Muscle layer of duodenum (tissue), 2 donors: ENCODE measurements at regions not wholly inside any gene's neighbourhood (a gene's known extent, or its start where the extent isn't known, plus 50 kb on each side); places are given as distances from the start of the nearest gene placed in this dataset.
"Not testable (repeated sequence)": the region's sequence is repeated elsewhere in the genome, so short reads cannot be mapped to it uniquely, and the experiment has no call there.

Experiments
- H3K27ac ChIP-seq: one replicate; pipeline ENCODE4 v1.7.0; 2013; ENCODE audit warnings: mild to moderate bottlenecking, low read length
- H3K27me3 ChIP-seq: one replicate; pipeline ENCODE4 v1.7.0; 2013; ENCODE audit warnings: low read depth, mild to moderate bottlenecking, control low read depth, low read length
- H3K36me3 ChIP-seq, 2 donors: one replicate each; pipeline ENCODE4 v1.7.0; 2013; ENCODE audit warnings: low read length in 2 of 2, control low read depth in 1 of 2, mild to moderate bottlenecking in 1 of 2; ENCODE audit not compliant: insufficient read depth in 2 of 2, control insufficient read depth in 1 of 2
- H3K4me1 ChIP-seq, 2 donors: one replicate each; pipeline ENCODE4 v1.7.0; 2013; ENCODE audit warnings: low read length in 2 of 2, mild to moderate bottlenecking in 2 of 2, control low read depth in 1 of 2, moderate library complexity in 1 of 2; ENCODE audit not compliant: insufficient read depth in 2 of 2, control insufficient read depth in 1 of 2
- H3K4me3 ChIP-seq, 2 donors: one replicate each; pipeline ENCODE4 v1.7.0; 2013; ENCODE audit warnings: low read length in 2 of 2, low read depth in 1 of 2, mild to moderate bottlenecking in 1 of 2
- H3K9me3 ChIP-seq, 2 donors: one replicate each; pipeline ENCODE4 v1.7.0; 2013; ENCODE audit warnings: low read length in 2 of 2, control low read depth in 1 of 2, mild to moderate bottlenecking in 1 of 2; ENCODE audit not compliant: control insufficient read depth in 1 of 2
- donor health status: healthy.

GRCh38 chr3:162368417-162368816 lies 871.8 kb downstream of the OTOL1 start:
- H3K4me1 ChIP-seq = peaks cover 0 to 33% of the 10 kb centered on the region in 2 donors
- no peak overlapping the region for H3K4me3 ChIP-seq
- no peak overlapping the region for H3K27ac ChIP-seq
- no peaks in the 10 kb centered on the region for H3K9me3 ChIP-seq
- H3K36me3 ChIP-seq = no peaks in the 10 kb centered on the region
- no peaks in the 10 kb centered on the region for H3K27me3 ChIP-seq

- H3K27me3 ChIP-seq = no peaks in the 10 kb centered on the region
- H3K4me1 ChIP-seq = peaks cover 0 to 33% of the 10 kb centered on the region in 2 donors
- H3K27ac ChIP-seq = no peak overlapping the region
- H3K9me3 ChIP-seq = no peaks in the 10 kb centered on the region
- H3K36me3 ChIP-seq = no peaks in the 10 kb centered on the region
- no peak overlapping the region for H3K4me3 ChIP-seq
Observed at GRCh38 chr3:162369306-162369705, 872.7 kb downstream of the OTOL1 start.

GRCh38 chr3:162370141-162370540 lies 873.5 kb downstream of the OTOL1 start:
- Histone ChIP-seq H3K4me3 (no peak overlapping the region), H3K4me1 (peaks cover 0 to 33% of the 10 kb centered on the region in 2 donors), H3K27ac (no peak overlapping the region), H3K9me3 (no peaks in the 10 kb centered on the region), H3K27me3 (no peaks in the 10 kb centered on the region), H3K36me3 (no peaks in the 10 kb centered on the region)

GRCh38 chr3:162376761-162377160 lies 880.2 kb downstream of the OTOL1 start:
- H3K9me3 ChIP-seq = no peaks in the 10 kb centered on the region
- no peak overlapping the region for H3K27ac ChIP-seq
- no peaks in the 10 kb centered on the region for H3K27me3 ChIP-seq
- no peaks in the 10 kb centered on the region for H3K36me3 ChIP-seq
- H3K4me3 ChIP-seq = no peak overlapping the region
- H3K4me1 ChIP-seq = no peaks in the 10 kb centered on the region

GRCh38 chr3:162377608-162378007 lies 881.0 kb downstream of the OTOL1 start:
- H3K4me3 ChIP-seq = no peak overlapping the region
- H3K4me1 ChIP-seq = no peaks in the 10 kb centered on the region
- no peaks in the 10 kb centered on the region for H3K36me3 ChIP-seq

GRCh38 chr3:162385387-162385786 lies 888.8 kb downstream of the OTOL1 start:
- H3K4me3 ChIP-seq = no peak overlapping the region
- no peaks in the 10 kb centered on the region for H3K36me3 ChIP-seq
- no peak overlapping the region for H3K27ac ChIP-seq
- H3K4me1 ChIP-seq = no peaks in the 10 kb centered on the region
- H3K27me3 ChIP-seq = no peaks in the 10 kb centered on the region
- no peaks in the 10 kb centered on the region for H3K9me3 ChIP-seq

More at GRCh38 chr3:162377608-162378007, 881.0 kb downstream of the OTOL1 start:
- Histone ChIP-seq H3K27ac (no peak overlapping the region), H3K27me3 (no peaks in the 10 kb centered on the region), H3K9me3 (no peaks in the 10 kb centered on the region)

- H3K27ac ChIP-seq = no peak overlapping the region
- H3K36me3 ChIP-seq = no peaks in the 10 kb centered on the region
- H3K4me1 ChIP-seq = no peaks in the 10 kb centered on the region
- no peak overlapping the region for H3K4me3 ChIP-seq
- H3K9me3 ChIP-seq = peaks cover 0 to 3% of the 10 kb centered on the region in 2 donors
- no peaks in the 10 kb centered on the region for H3K27me3 ChIP-seq
Observed at GRCh38 chr3:162390891-162391290, 894.3 kb downstream of the OTOL1 start.

- H3K36me3 ChIP-seq = no peaks in the 10 kb centered on the region
- peaks cover 0 to 3% of the 10 kb centered on the region in 2 donors for H3K9me3 ChIP-seq
- no peaks in the 10 kb centered on the region for H3K4me1 ChIP-seq
- no peaks in the 10 kb centered on the region for H3K27me3 ChIP-seq
- H3K4me3 ChIP-seq = no peak overlapping the region
- H3K27ac ChIP-seq = no peak overlapping the region
Observed at GRCh38 chr3:162391301-162391700, 894.7 kb downstream of the OTOL1 start.

GRCh38 chr3:162395496-162395895 lies 898.9 kb downstream of the OTOL1 start:
- Histone ChIP-seq H3K4me3 (no peak overlapping the region), H3K27ac (no peak overlapping the region), H3K4me1 (no peaks in the 10 kb centered on the region), H3K9me3 (peaks cover 0 to 7% of the 10 kb centered on the region in 2 donors), H3K27me3 (no peaks in the 10 kb centered on the region), H3K36me3 (no peaks in the 10 kb centered on the region)

- Histone ChIP-seq H3K4me1 (no peaks in the 10 kb centered on the region), H3K4me3 (no peak overlapping the region), H3K27ac (no peak overlapping the region), H3K27me3 (no peaks in the 10 kb centered on the region), H3K36me3 (no peaks in the 10 kb centered on the region), H3K9me3 (peaks cover 0 to 7% of the 10 kb centered on the region in 2 donors)
Observed at GRCh38 chr3:162398554-162398953, 901.9 kb downstream of the OTOL1 start.

- Histone ChIP-seq H3K4me1 (no peaks in the 10 kb centered on the region), H3K27me3 (no peaks in the 10 kb centered on the region), H3K36me3 (no peaks in the 10 kb centered on the region), H3K27ac (no peak overlapping the region), H3K9me3 (peaks cover 0 to 8% of the 10 kb centered on the region in 2 donors), H3K4me3 (no peak overlapping the region)
Observed at GRCh38 chr3:162400697-162401096, 904.1 kb downstream of the OTOL1 start.

GRCh38 chr3:162411556-162411955 lies 914.9 kb downstream of the OTOL1 start:
- H3K9me3 ChIP-seq, H3K4me1 ChIP-seq, H3K4me3 ChIP-seq, H3K36me3 ChIP-seq, H3K27ac ChIP-seq, H3K27me3 ChIP-seq: not testable (repeated sequence)
